Hepatocyte (in vitro differentiated cells): ENCODE measurements at regions not wholly inside any gene's neighbourhood (a gene's known extent, or its start where the extent isn't known, plus 50 kb on each side); places are given as distances from the start of the nearest gene placed in this dataset.

Experiments used
- CTCF ChIP-seq: fragments of 200-600 bp; sonication (generic); IDR thresholded peaks from 2 replicates; pipeline ENCODE4 v1.5.1; 2016; ENCODE audit warnings: antibody characterized with exemption, mild to moderate bottlenecking; ENCODE audit not compliant: poor library complexity
- EZH2 ChIP-seq: fragments of 200-600 bp; sonication (generic); IDR thresholded peaks from 2 replicates; pipeline ENCODE4 v1.6.1; 2016; ENCODE audit warnings: antibody characterized with exemption, mild to moderate bottlenecking, borderline replicate concordance
- EZH2phosphoT487 ChIP-seq: fragments of 200-600 bp; sonication (generic); IDR thresholded peaks from one replicate; pipeline ENCODE4 v1.6.1; 2018; ENCODE audit warnings: antibody characterized with exemption, mild to moderate bottlenecking, low read depth, moderate library complexity; ENCODE audit not compliant: unreplicated experiment, severe bottlenecking

- TF ChIP-seq CTCF (no peak), EZH2phosphoT487 (no peak), EZH2 (no peak)
These were observed 123.5 kb downstream of the LIPG start for GRCh38 chr18:49685231-49685942.
